ENCODE measurements at regions not wholly inside any gene's neighbourhood (a gene's known extent, or its start where the extent isn't known, plus 50 kb on each side); places are given as distances from the start of the nearest gene placed in this dataset.

DNA sequence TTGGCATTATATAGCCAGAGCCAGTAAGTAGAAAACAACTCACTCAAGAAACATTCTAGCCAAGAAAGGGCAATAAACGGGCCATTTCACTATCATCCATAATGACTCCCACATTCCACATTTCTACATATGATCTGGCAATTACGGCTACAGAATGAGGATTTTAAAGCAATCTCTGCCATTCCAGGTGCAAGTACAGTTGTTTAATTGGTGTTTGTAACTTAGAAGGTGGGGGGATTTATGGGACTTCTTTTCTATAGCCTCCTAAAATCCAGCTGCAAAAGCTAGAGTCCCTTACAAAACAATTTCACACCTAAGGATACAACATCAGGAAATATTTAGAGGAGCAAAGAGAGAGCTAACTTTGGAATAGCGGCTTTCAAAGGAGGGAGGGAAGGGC, 295.4 kb upstream of the RORA start:
- H3K27ac ChIP-seq: no peak overlapping the region
- no peak for DNase-seq (ENCODE audit: low spot score in 2 of 2)
- no peaks in the 10 kb centered on the region for H3K4me1 ChIP-seq
- no peaks in the 10 kb centered on the region for H3K36me3 ChIP-seq
- H3K27me3 ChIP-seq: no peaks in the 10 kb centered on the region
- no peaks in the 10 kb centered on the region for H3K9me3 ChIP-seq
- TF ChIP-seq EP300 (IDR thresholded peaks at IDR 0.05) (no peak), POLR2A (IDR thresholded peaks at IDR 0.05) (no peak), CTCF (IDR thresholded peaks at IDR 0.05) (no peak)
- H3K4me3 ChIP-seq: no peak overlapping the region
- WGBS, 2 donors: 33 to 42% methylated on average over 3 of the region's 3 CpGs

DNA sequence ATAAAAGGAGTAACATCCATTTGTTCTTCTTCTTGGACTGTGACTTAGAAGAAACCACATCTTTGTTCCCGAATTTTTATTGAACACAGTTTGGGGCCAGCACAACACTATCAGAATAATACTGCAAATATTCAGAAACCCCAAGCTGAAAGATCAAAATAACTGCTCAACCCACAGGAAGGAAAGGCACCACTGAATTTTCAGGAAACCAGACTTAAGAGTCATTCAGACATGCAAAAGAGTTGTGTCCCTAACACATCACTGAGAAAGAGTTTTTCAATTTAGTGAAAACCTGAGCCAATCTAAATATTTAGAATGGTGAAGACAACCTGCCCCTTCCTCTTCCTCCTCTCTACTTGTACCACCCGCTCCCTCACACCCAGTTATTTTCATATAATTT, 295.0 kb upstream of the RORA start:
- Histone ChIP-seq H3K9me3 (no peaks in the 10 kb centered on the region), H3K4me1 (no peaks in the 10 kb centered on the region), H3K36me3 (no peaks in the 10 kb centered on the region), H3K27me3 (no peaks in the 10 kb centered on the region), H3K4me3 (no peak overlapping the region), H3K27ac (no peak overlapping the region)
- no peak for DNase-seq (ENCODE audit: low spot score in 2 of 2)
- TF ChIP-seq POLR2A (IDR thresholded peaks at IDR 0.05) (no peak), EP300 (IDR thresholded peaks at IDR 0.05) (no peak), CTCF (IDR thresholded peaks at IDR 0.05) (no peak)
- 58 to 62% methylated on average over 2 of the region's 2 CpGs for WGBS, 2 donors

- H3K4me3 ChIP-seq: no peak overlapping the region
- H3K9me3 ChIP-seq: no peaks in the 10 kb centered on the region
- no peak for TF ChIP-seq EP300 (IDR thresholded peaks at IDR 0.05)
- no peak for TF ChIP-seq POLR2A (IDR thresholded peaks at IDR 0.05)
- TF ChIP-seq CTCF (IDR thresholded peaks at IDR 0.05): no peak
- H3K36me3 ChIP-seq: no peaks in the 10 kb centered on the region
- no peaks in the 10 kb centered on the region for H3K4me1 ChIP-seq
- no peak overlapping the region for H3K27ac ChIP-seq
- no peak for DNase-seq (ENCODE audit: low spot score in 2 of 2)
- H3K27me3 ChIP-seq: no peaks in the 10 kb centered on the region
These were observed 293.3 kb upstream of the RORA start for GRCh38 chr15:61522411-61522810.

DNA sequence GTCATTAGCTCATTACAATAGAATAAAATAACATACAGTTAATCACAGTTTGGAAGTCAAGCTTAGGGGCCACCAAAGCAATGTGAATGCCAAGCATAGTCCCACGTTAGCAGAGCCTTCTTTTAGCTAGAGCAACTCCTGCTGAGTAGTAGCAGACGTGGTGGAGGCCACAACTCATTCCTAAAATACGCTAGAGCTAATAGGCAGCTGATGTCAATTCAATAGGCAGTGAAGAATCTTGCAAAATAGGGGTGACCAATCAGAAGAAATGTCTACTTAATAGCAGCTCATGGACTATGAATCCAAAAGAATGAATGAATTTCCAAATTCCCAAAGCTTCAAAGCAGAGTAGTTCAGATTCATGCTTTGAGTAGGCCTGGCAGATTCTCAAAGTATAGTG, 292.9 kb upstream of the RORA start:
- no peak for TF ChIP-seq POLR2A (IDR thresholded peaks at IDR 0.05)
- TF ChIP-seq EP300 (IDR thresholded peaks at IDR 0.05): no peak
- no peak for TF ChIP-seq CTCF (IDR thresholded peaks at IDR 0.05)
- H3K27ac ChIP-seq: no peak overlapping the region
- no peaks in the 10 kb centered on the region for H3K36me3 ChIP-seq
- no peak overlapping the region for H3K4me3 ChIP-seq
- DNase-seq (ENCODE audit: low spot score in 2 of 2): no peak
- no peaks in the 10 kb centered on the region for H3K9me3 ChIP-seq
- H3K4me1 ChIP-seq: no peaks in the 10 kb centered on the region
- H3K27me3 ChIP-seq: no peaks in the 10 kb centered on the region
- WGBS, 2 donors: 21 to 67% methylated on average over 3 of the region's 3 CpGs

GRCh38 chr15:61519296-61519695, 290.2 kb upstream of the RORA start:
- WGBS, 2 donors: 88 to 89% methylated on average over 1 of the region's 1 CpG
- no peak for TF ChIP-seq EP300 (IDR thresholded peaks at IDR 0.05)
- no peak for TF ChIP-seq POLR2A (IDR thresholded peaks at IDR 0.05)
- no peak for TF ChIP-seq CTCF (IDR thresholded peaks at IDR 0.05)
- H3K4me3 ChIP-seq: no peak overlapping the region

More at GRCh38 chr15:61519296-61519695, 290.2 kb upstream of the RORA start:
- Histone ChIP-seq H3K9me3 (no peaks in the 10 kb centered on the region), H3K27me3 (no peaks in the 10 kb centered on the region), H3K4me1 (no peaks in the 10 kb centered on the region), H3K27ac (no peak overlapping the region), H3K36me3 (no peaks in the 10 kb centered on the region)
- DNase-seq (ENCODE audit: low spot score in 2 of 2): no peak

Measured in tibial nerve (tissue), 4 donors.